Heart right ventricle (tissue), 16 donors: ENCODE measurements at regions not wholly inside any gene's neighbourhood (a gene's known extent, or its start where the extent isn't known, plus 50 kb on each side); places are given as distances from the start of the nearest gene placed in this dataset.

Source experiments
- ATAC-seq, 8 donors: fragments of 200-7000 bp; cut with Tn5 transposase; one replicate each; pipeline ENCODE4 v1.9.1; 2020; ENCODE audit warnings: mild to moderate bottlenecking in 8 of 8, moderate library complexity in 8 of 8, moderate number of reproducible peaks in 1 of 8
- DNase-seq, 2 donors: peaks; one replicate each; pipeline ENCODE4 v3.0.0-alpha.2; 2020
- H3K27ac ChIP-seq, 10 donors: fragments of 200-600 bp; sonication (generic) in 2 of 10; one replicate each; pipeline versions ENCODE4 v1.5.0 to v1.8.0; 2020 to 2022; ENCODE audit warnings: mild to moderate bottlenecking in 3 of 10
- H3K27me3 ChIP-seq, 7 donors: fragments of 200-600 bp; one replicate each; pipeline ENCODE4 v1.8.0; 2021 to 2022; ENCODE audit warnings: mild to moderate bottlenecking in 2 of 7
- H3K36me3 ChIP-seq, 9 donors: fragments of 200-600 bp; sonication (generic) in 1 of 9; one replicate each; pipeline versions ENCODE4 v1.5.0 to v1.8.0; 2020 to 2022; ENCODE audit warnings: mild to moderate bottlenecking in 2 of 9
- H3K4me1 ChIP-seq, 9 donors: fragments of 200-600 bp; sonication (generic) in 1 of 9; one replicate each; pipeline versions ENCODE4 v1.5.0 to v1.8.0; 2020 to 2022; ENCODE audit warnings: mild to moderate bottlenecking in 4 of 9
- H3K4me3 ChIP-seq, 10 donors: fragments of 200-600 bp; sonication (generic) in 2 of 10; one replicate each; pipeline versions ENCODE4 v1.5.0 to v1.8.0; 2020 to 2022; ENCODE audit warnings: mild to moderate bottlenecking in 7 of 10, moderate library complexity in 2 of 10
- H3K9me3 ChIP-seq, 11 donors: fragments of 200-600 bp in 10 of 11; sonication (generic) in 2 of 11; one replicate each; pipeline versions ENCODE4 v1.5.0 to v1.8.0; 2013 to 2022; ENCODE audit warnings: mild to moderate bottlenecking in 2 of 11, control low read depth in 1 of 11, moderate library complexity in 1 of 11
- WGBS, 2 donors: extraction: QIAGEN DNeasy Blood & Tissue Kit; methylation state at CpG; one replicate each; pipeline ENCODE4 v1.1.7; 2013; ENCODE audit warnings: inconsistent platforms in 1 of 2; 5-methylcytosine and 5-hydroxymethylcytosine counted together
- intact Hi-C, 10 donors: fragments of 100-400 bp; cut with DNase I; formaldehyde crosslinking; loops; one replicate each; pipeline versions ENCODE4 v1.11.1 to v1.14.2; 2022
- TF ChIP-seq, protein P1 (sequence below), 9 donors: fragments of 200-600 bp; sonication (generic) in 2 of 9; IDR thresholded peaks; one replicate each; pipeline versions ENCODE4 v1.5.0 to v1.8.0; 2021 to 2022; ENCODE audit warnings: antibody characterized with exemption in 9 of 9, mild to moderate bottlenecking in 5 of 9, moderate library complexity in 1 of 9
- donor health status: Arrhythmogenic right ventricular cardiomyopathy.
- donor health status: ischemic (EF 13 %, LVEDD 7.1; RV severe dilation, severe dysfunction).
- donor health status: healthy with polysubstance abuse.
- donor health status: DM: no; HTN: yes; CAD: no.
- donor health status: DM: no; HTN: no; CAD: no.
- donor health status: ischemic (EF 25% LVEDD 6.9; RV normal size, moderate dysfunction).
- donor health status: ischemic (EF 25% LVEDD 5.7; RV mildly dilated, moderate dysfunction).
- donor health status: healthy.
- donor health status: DM: yes; HTN: yes; CAD: no.
- donor health status: Ischemic cardiomyopathy.
- donor health status: ischemic (EF 35%, LVEDD 5.7; RV mildly dilated, moderate dysfunction).
- donor health status: nonischemic (EF 11% LVEDD 7.7; RV severe dilation, severe dysfunction).
- donor health status: DM: yes; HTN: yes; CAD: no.
- donor health status: PGD.
- donor health status: ischemic (EF 29% LVEDD 5.4; RV normal size, mild dysfunction).
- donor health status: nonischemic (EF 23%, LVEDD 6.1; RV moderate dilation, normal function).

DNA sequence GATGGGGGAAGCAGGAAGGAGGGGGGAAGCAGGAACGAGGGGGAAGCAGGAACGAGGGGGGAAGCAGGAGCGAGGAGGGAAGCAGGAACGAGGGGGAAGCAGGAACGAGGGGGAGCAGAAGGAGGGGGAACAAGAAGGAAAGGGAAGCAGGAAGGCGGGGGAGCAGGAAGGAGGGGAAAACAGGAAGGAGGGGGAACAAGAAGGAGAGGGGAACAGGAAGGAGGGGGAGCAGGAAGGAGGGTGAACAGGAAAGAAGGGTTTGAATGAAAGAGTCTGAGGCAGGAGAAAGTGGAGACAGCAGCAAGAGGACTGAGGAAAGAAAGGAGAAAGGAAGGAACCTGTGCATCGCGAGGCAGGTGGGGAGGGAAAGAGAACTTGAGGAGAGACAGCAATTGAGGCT is 256.6 kb downstream of the PTEN start:
- WGBS, 2 donors, result 67 to 68% methylated on average over 8 of the region's 8 CpGs
- intact Hi-C loops, result no loop called here
- ATAC-seq (no peak), DNase-seq (no peak)
- Histone ChIP-seq H3K9me3 (no peaks in the 10 kb centered on the region), H3K27ac (peak overlapping the region in 1 of 10 donors; percentile 38), H3K4me1 (peaks cover 0 to 48% (median 0%) of the 10 kb centered on the region in 9 donors), H3K36me3 (no peaks in the 10 kb centered on the region), H3K4me3 (no peak overlapping the region), H3K27me3 (no peaks in the 10 kb centered on the region)
- TF ChIP-seq, protein P1, sequence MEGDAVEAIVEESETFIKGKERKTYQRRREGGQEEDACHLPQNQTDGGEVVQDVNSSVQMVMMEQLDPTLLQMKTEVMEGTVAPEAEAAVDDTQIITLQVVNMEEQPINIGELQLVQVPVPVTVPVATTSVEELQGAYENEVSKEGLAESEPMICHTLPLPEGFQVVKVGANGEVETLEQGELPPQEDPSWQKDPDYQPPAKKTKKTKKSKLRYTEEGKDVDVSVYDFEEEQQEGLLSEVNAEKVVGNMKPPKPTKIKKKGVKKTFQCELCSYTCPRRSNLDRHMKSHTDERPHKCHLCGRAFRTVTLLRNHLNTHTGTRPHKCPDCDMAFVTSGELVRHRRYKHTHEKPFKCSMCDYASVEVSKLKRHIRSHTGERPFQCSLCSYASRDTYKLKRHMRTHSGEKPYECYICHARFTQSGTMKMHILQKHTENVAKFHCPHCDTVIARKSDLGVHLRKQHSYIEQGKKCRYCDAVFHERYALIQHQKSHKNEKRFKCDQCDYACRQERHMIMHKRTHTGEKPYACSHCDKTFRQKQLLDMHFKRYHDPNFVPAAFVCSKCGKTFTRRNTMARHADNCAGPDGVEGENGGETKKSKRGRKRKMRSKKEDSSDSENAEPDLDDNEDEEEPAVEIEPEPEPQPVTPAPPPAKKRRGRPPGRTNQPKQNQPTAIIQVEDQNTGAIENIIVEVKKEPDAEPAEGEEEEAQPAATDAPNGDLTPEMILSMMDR (IDR thresholded peaks at IDR 0.05), result no peak

GRCh38 chr10:88120599-88121333 is 257.3 kb downstream of the PTEN start:
- intact Hi-C loops, result no loop called here
- Histone ChIP-seq H3K27ac (peak overlapping the region in 1 of 10 donors; percentile 38), H3K4me1 (peaks cover 0 to 44% (median 0%) of the 10 kb centered on the region in 9 donors), H3K27me3 (no peaks in the 10 kb centered on the region), H3K36me3 (no peaks in the 10 kb centered on the region), H3K4me3 (no peak overlapping the region), H3K9me3 (no peaks in the 10 kb centered on the region)
- TF ChIP-seq, protein P1 (IDR thresholded peaks at IDR 0.05), result no peak
- 76 to 78% methylated on average over 5 of the region's 5 CpGs for WGBS, 2 donors
- ATAC-seq (peak in 1 of 8 donors; percentile 41), DNase-seq (no peak)

DNA sequence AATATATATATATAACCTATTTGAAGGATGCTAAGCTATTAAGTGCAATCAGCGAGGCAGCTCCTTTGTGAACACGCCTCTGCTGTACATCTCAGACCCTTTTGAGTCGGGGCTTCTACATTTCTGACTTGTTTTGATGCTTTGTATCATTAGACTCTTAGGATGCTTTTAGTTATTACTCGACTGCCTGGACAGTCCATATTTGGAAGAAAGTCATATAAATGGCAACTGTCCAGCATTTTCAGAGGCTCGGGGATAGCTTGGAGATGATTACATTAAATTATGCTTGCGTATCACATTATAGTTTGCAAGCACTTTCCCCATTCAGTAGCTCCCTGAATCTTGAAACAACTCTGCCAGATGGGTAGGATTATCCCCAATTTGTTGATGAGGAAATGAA is 257.9 kb downstream of the PTEN start:
- intact Hi-C loops, result no loop called here
- no peaks in the 10 kb centered on the region for H3K27me3 ChIP-seq
- H3K36me3 ChIP-seq, result no peaks in the 10 kb centered on the region
- no peak overlapping the region for H3K27ac ChIP-seq
- TF ChIP-seq, protein P1 (IDR thresholded peaks at IDR 0.05), result no peak
- no peak overlapping the region for H3K4me3 ChIP-seq
- H3K4me1 ChIP-seq, result peaks cover 0 to 38% (median 0%) of the 10 kb centered on the region in 9 donors
- ATAC-seq (no peak), DNase-seq (no peak)
- H3K9me3 ChIP-seq, result no peaks in the 10 kb centered on the region
- 90 to 92% methylated on average over 6 of the region's 6 CpGs for WGBS, 2 donors

GRCh38 chr10:88122145-88122544 is 258.7 kb downstream of the PTEN start:
- H3K36me3 ChIP-seq, result no peaks in the 10 kb centered on the region
- intact Hi-C loops, result no loop called here
- 82 to 84% methylated on average over 7 of the region's 7 CpGs for WGBS, 2 donors
- no peaks in the 10 kb centered on the region for H3K27me3 ChIP-seq
- TF ChIP-seq, protein P1 (IDR thresholded peaks at IDR 0.05), result no peak
- no peak for DNase-seq
- H3K4me3 ChIP-seq, result no peak overlapping the region
- peaks cover 0 to 33% (median 0%) of the 10 kb centered on the region in 9 donors for H3K4me1 ChIP-seq
- H3K9me3 ChIP-seq, result no peaks in the 10 kb centered on the region
- ATAC-seq, result no peak
- H3K27ac ChIP-seq, result no peak overlapping the region
